ENCODE measurements at regions not wholly inside any gene's neighbourhood (a gene's known extent, or its start where the extent isn't known, plus 50 kb on each side); places are given as distances from the start of the nearest gene placed in this dataset.
"Not testable (repeated sequence)": the region's sequence is repeated elsewhere in the genome, so short reads cannot be mapped to it uniquely, and the experiment has no call there.

GRCh38 chr4:188377816-188378215 lies 238.6 kb downstream of the TRIML1 start:
- no peak for FAIRE-seq

- no peak for FAIRE-seq
Observed at GRCh38 chr4:188383180-188383579, 243.9 kb downstream of the TRIML1 start.

- no peak for FAIRE-seq
Observed at GRCh38 chr4:188387179-188387791, 248.0 kb downstream of the TRIML1 start.

- not testable (repeated sequence) for FAIRE-seq
Observed at GRCh38 chr4:188391349-188391748, 252.1 kb downstream of the TRIML1 start.

GRCh38 chr4:188396037-188396436 lies 256.8 kb downstream of the TRIML1 start:
- no peak for FAIRE-seq

GRCh38 chr4:188399834-188400233 lies 260.6 kb downstream of the TRIML1 start:
- no peak for FAIRE-seq

- FAIRE-seq = no peak
Observed at GRCh38 chr4:188400451-188400850, 261.2 kb downstream of the TRIML1 start.

GRCh38 chr4:188403272-188403671 lies 264.0 kb downstream of the TRIML1 start:
- no peak for FAIRE-seq

- FAIRE-seq = not testable (repeated sequence)
Observed at GRCh38 chr4:188405071-188405835, 266.0 kb downstream of the TRIML1 start.

- no peak for FAIRE-seq
Observed at GRCh38 chr4:188408244-188409030, 269.2 kb downstream of the TRIML1 start.

GRCh38 chr4:188409851-188410250 lies 270.6 kb downstream of the TRIML1 start:
- no peak for FAIRE-seq

- no peak for FAIRE-seq
Observed at GRCh38 chr4:188411805-188412204, 272.6 kb downstream of the TRIML1 start.

GRCh38 chr4:188412499-188412898 lies 273.3 kb downstream of the TRIML1 start:
- FAIRE-seq = no peak

- no peak for FAIRE-seq
Observed at GRCh38 chr4:188414441-188414840, 275.2 kb downstream of the TRIML1 start.

- no peak for FAIRE-seq
Observed at GRCh38 chr4:188417181-188417580, 277.9 kb downstream of the TRIML1 start.

- no peak for FAIRE-seq
Observed at GRCh38 chr4:188423039-188423438, 283.8 kb downstream of the TRIML1 start.

- no peak for FAIRE-seq
Observed at GRCh38 chr4:188428935-188429334, 289.7 kb downstream of the TRIML1 start.

- no peak for FAIRE-seq
Observed at GRCh38 chr4:188429965-188430364, 290.7 kb downstream of the TRIML1 start.

GRCh38 chr4:188430384-188430783 lies 291.1 kb downstream of the TRIML1 start:
- no peak for FAIRE-seq

- no peak for FAIRE-seq
Observed at GRCh38 chr4:188432328-188432727, 293.1 kb downstream of the TRIML1 start.

- no peak for FAIRE-seq
Observed at GRCh38 chr4:188433741-188434315, 294.6 kb downstream of the TRIML1 start.

- FAIRE-seq = no peak
Observed at GRCh38 chr4:188434643-188435042, 295.4 kb downstream of the TRIML1 start.

GRCh38 chr4:188435381-188435780 lies 296.1 kb downstream of the TRIML1 start:
- FAIRE-seq = no peak
